HepG2 (cell line): ENCODE measurements at regions not wholly inside any gene's neighbourhood (a gene's known extent, or its start where the extent isn't known, plus 50 kb on each side); places are given as distances from the start of the nearest gene placed in this dataset.

Experiments used
- ARID2 ChIP-seq: sonication (generic); formaldehyde crosslinking; IDR thresholded peaks from 2 replicates; pipeline ENCODE4 v1.8.1; 2022; ENCODE audit warnings: mild to moderate bottlenecking, missing genetic modification reagents, borderline replicate concordance
- BRF2 ChIP-seq: sonication (generic); formaldehyde crosslinking; IDR thresholded peaks from 2 replicates; pipeline ENCODE4 v1.8.1; 2022; ENCODE audit warnings: mild to moderate bottlenecking, missing genetic modification reagents
- CERS6 ChIP-seq: sonication (generic); formaldehyde crosslinking; IDR thresholded peaks from 2 replicates; pipeline ENCODE4 v1.5.0; 2020; ENCODE audit warnings: missing genetic modification reagents
- DR1 ChIP-seq: sonication (generic); formaldehyde crosslinking; IDR thresholded peaks from 2 replicates; pipeline ENCODE4 v1.8.0; 2021; ENCODE audit warnings: mild to moderate bottlenecking, missing genetic modification reagents, inconsistent platforms
- EZH2 ChIP-seq: conservative IDR thresholded peaks from 2 replicates; pipeline ENCODE4 v1.6.1; 2012; ENCODE audit warnings: mild to moderate bottlenecking, low read depth, low read length, moderate library complexity
- FOXK1 ChIP-seq: sonication (generic); formaldehyde crosslinking; IDR thresholded peaks from 2 replicates; pipeline ENCODE4 v1.4.0; 2020; ENCODE audit warnings: low read depth, missing genetic modification reagents, borderline replicate concordance
- FOXP4 ChIP-seq: sonication (generic); formaldehyde crosslinking; IDR thresholded peaks from 2 replicates; pipeline ENCODE4 v1.4.0; 2020; ENCODE audit warnings: missing genetic modification reagents
- GPBP1L1 ChIP-seq: sonication (generic); formaldehyde crosslinking; IDR thresholded peaks from 2 replicates; pipeline ENCODE4 v1.5.0; 2020; ENCODE audit warnings: mild to moderate bottlenecking, missing genetic modification reagents
- HMGXB4 ChIP-seq, 2 experiments: sonication (generic) in 1 of 2; formaldehyde crosslinking in 1 of 2; IDR thresholded peaks; 2 replicates each; pipeline versions ENCODE4 v1.4.0 to v1.6.1; 2018 to 2020; ENCODE audit warnings: missing genetic modification reagents in 2 of 2, borderline replicate concordance in 1 of 2, low read depth in 1 of 2, mild to moderate bottlenecking in 1 of 2, missing biosample characterization in 1 of 2
- HNRNPK ChIP-seq: fragments of 200-400 bp; formaldehyde crosslinking; IDR thresholded peaks from 2 replicates; pipeline ENCODE4 v1.6.1; 2018; ENCODE audit warnings: low read length, low read depth, moderate library complexity, mild to moderate bottlenecking; ENCODE audit not compliant: poor library complexity, severe bottlenecking
- HNRNPLL ChIP-seq: fragments of 200-400 bp; formaldehyde crosslinking; IDR thresholded peaks from 2 replicates; pipeline ENCODE4 v1.6.1; 2017; ENCODE audit warnings: mild to moderate bottlenecking, low read depth, low read length; ENCODE audit not compliant: poor library complexity, severe bottlenecking
- MAFG ChIP-seq: sonication (generic); formaldehyde crosslinking; IDR thresholded peaks from 2 replicates; pipeline ENCODE4 v1.5.1; 2020; ENCODE audit warnings: mild to moderate bottlenecking, missing genetic modification reagents
- MBNL3 ChIP-seq: fragments of 250-450 bp; sonication (Bioruptor Pico); conservative IDR thresholded peaks from 2 replicates; pipeline ENCODE4 v1.8.0; 2022; ENCODE audit warnings: mild to moderate bottlenecking, inconsistent platforms
- PAWR ChIP-seq: sonication (generic); formaldehyde crosslinking; IDR thresholded peaks from 2 replicates; pipeline ENCODE4 v1.4.0; 2020; ENCODE audit warnings: missing genetic modification reagents, mild to moderate bottlenecking, borderline replicate concordance
- PREB ChIP-seq: sonication (generic); formaldehyde crosslinking; IDR thresholded peaks from 2 replicates; pipeline ENCODE4 v1.4.0; 2020; ENCODE audit warnings: missing genetic modification reagents
- SP140L ChIP-seq: sonication (generic); formaldehyde crosslinking; IDR thresholded peaks from 2 replicates; pipeline ENCODE4 v1.4.0; 2020; ENCODE audit warnings: missing genetic modification reagents, borderline replicate concordance
- WIZ ChIP-seq: sonication (generic); formaldehyde crosslinking; IDR thresholded peaks from 2 replicates; pipeline ENCODE4 v1.5.1; 2020; ENCODE audit warnings: mild to moderate bottlenecking, missing genetic modification reagents
- XBP1 ChIP-seq: sonication (generic); formaldehyde crosslinking; IDR thresholded peaks from 2 replicates; pipeline ENCODE4 v1.5.0; 2020; ENCODE audit warnings: missing genetic modification reagents
- ZBTB20 ChIP-seq: sonication (generic); formaldehyde crosslinking; IDR thresholded peaks from 2 replicates; pipeline ENCODE4 v1.8.1; 2023; ENCODE audit warnings: missing genetic modification reagents, low read depth, mild to moderate bottlenecking, borderline replicate concordance
- ZNF160 ChIP-seq: sonication (generic); formaldehyde crosslinking; IDR thresholded peaks from 2 replicates; pipeline ENCODE4 v1.8.0; 2022; ENCODE audit warnings: mild to moderate bottlenecking, inconsistent platforms, missing genetic modification reagents
- ZNF703 ChIP-seq: sonication (generic); formaldehyde crosslinking; IDR thresholded peaks from 2 replicates; pipeline ENCODE4 v1.5.1; 2020; ENCODE audit warnings: missing genetic modification reagents, mild to moderate bottlenecking, moderate library complexity, borderline replicate concordance
- ZSCAN25 ChIP-seq: sonication (generic); formaldehyde crosslinking; IDR thresholded peaks from 2 replicates; pipeline ENCODE4 v1.8.0; 2022; ENCODE audit warnings: mild to moderate bottlenecking, missing genetic modification reagents

- TF ChIP-seq FOXK1 (CRISPR knock-in tag) (peak; percentile 99), DR1 (CRISPR knock-in tag) (no peak), ZSCAN25 (CRISPR knock-in tag) (no peak), CERS6 (no peak), SP140L (CRISPR knock-in tag) (0 out of 2 replicates have a peak, but pooled peaks have one; percentile 18), ZNF703 (CRISPR knock-in tag) (no peak), XBP1 (CRISPR knock-in tag) (no peak), MBNL3 (CRISPR knock-in tag) (no peak), PREB (CRISPR knock-in tag) (no peak), EZH2 (no peak), BRF2 (CRISPR knock-in tag) (no peak), WIZ (CRISPR knock-in tag) (no peak), HNRNPLL (no peak), MAFG (CRISPR knock-in tag) (no peak), ZNF160 (CRISPR knock-in tag) (no peak), FOXP4 (peak; percentile 99), PAWR (CRISPR knock-in tag) (no peak), ARID2 (CRISPR knock-in tag) (no peak), GPBP1L1 (no peak), ZBTB20 (peak; percentile 85; the same call in 1 of the 2 replicates), HMGXB4 (CRISPR knock-in tag; IDR thresholded peaks at IDR 0.05; ENCODE audit: borderline replicate concordance in 1 of 2, low read depth in 1 of 2) (no peak; a peak in 1 of 4 replicates), HNRNPK (no peak)
Observed at GRCh38 chr12:46493834-46494181, 121.2 kb upstream of the SLC38A2 start (continued).
